GM20431 (cell line): ENCODE measurements at regions not wholly inside any gene's neighbourhood (a gene's known extent, or its start where the extent isn't known, plus 50 kb on each side); places are given as distances from the start of the nearest gene placed in this dataset.
"Not testable (repeated sequence)": the region's sequence is repeated elsewhere in the genome, so short reads cannot be mapped to it uniquely, and the experiment has no call there.

Source experiments
- in situ Hi-C: fragments of 300-500 bp; cut with MseI, MboI; formaldehyde crosslinking; loops from one replicate; pipeline ENCODE4 v1.15.0; 2020; ENCODE audit warnings: low sequenced_read_pairs; ENCODE audit not compliant: unreplicated experiment

GRCh38 chr14:71348817-71349216 is 441.6 kb downstream of the PCNX1 start:
- in situ Hi-C loops, result no loop called here

DNA sequence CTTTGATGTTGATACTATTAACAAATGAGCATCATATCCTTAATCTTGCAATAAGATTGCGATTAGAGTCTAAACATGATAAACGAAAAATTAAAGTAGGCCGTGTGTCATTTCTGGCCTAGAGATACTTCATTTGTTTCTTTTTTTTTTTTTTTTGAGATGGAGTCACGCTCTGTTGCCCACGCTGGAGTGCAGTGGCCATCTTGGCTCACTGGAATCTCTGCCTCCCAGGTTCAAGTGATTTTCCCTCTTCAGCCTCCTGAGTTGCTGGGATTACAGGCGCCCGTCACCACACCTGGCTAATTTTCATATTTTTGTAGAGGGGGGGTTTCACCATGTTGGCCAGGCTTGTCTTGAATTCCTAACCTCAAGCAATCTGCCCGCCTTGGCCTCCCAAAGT is 446.9 kb downstream of the PCNX1 start:
- in situ Hi-C loops, result no loop called here

DNA sequence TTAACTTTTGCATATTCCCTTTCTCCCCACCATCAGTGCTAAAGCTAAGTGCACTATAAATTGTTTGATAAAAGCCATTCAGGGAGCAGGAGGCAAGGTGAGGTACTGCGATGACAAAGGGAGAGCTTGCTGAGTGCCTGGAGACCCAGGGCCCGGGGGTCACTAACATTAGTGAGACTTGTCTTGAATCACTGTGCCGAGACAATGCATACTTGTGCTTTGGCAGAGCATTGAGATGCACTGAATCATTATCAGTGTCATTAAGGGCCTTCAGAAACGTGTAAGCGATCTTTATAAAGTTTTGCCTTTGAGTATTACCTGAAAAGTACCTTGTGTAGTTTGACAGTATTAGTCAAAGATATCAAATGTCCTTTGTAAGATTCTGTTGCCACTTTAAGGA is 447.5 kb downstream of the PCNX1 start:
- in situ Hi-C loops, result no loop called here

DNA sequence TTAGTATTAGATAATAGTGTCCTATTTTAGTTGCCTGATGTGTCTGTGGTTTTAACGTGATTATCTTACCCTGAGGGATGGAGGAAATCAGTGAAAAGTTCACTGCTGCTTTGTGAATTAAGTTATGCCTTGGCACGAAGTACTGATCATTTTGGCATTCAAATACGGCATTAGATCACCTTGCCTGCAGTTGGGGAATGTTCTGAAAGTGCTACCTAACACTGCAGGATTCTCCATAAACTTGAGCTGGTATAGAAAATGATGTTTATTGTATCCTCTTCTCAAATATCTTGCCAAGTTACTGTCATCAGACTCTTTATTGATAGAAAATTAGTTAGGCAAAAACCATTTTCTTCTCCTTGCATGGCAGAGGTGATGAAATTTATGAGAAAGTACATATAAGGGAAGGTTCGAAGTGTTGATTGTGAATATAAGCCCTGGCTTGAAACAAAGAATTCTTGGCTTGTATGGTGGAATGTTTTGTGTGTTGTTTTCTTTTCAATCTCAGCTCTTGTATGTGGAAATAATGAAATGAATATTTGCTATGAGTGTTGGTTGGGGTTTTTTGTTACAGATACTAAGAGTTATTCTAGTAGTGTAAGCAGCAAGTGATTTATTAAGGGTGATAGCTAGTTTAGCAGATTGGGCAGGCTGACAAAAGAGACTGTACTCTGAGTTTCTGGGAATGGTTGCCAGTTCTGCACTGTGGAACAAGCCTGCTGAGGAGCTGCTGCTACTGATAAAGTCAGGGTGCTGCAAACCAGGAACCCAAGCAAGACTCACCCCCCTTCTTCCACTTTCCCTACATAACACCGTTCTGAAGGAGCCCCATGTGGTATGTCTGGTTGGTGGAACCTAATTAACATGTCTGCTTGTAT is 448.3 kb downstream of the PCNX1 start:
- in situ Hi-C loops, result no loop called here

- in situ Hi-C loops, result no loop called here
Observed at GRCh38 chr14:71358209-71358931, 451.1 kb downstream of the PCNX1 start.

DNA sequence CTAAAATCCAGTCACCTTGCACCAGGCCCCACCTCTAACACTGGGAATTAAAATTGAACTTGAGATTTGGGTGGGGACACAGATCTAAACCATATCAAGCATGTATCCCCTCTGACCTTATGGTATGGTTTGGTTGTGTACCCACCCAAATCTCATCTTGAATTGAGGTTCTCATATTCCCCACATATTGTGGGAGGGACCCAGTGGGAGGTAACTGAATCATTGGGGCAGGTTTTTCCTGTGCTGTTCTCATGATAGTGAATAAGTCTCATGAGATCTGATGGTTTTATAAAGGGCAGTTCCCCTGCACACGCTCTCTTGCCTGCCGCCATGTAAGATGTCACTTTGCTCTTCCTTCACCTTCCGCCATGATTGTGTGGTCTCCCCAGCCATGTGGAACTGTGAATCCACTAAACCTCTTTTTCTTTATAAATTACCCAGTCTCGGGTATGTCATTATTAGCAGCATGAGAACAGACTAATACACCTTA is 451.7 kb downstream of the PCNX1 start:
- in situ Hi-C loops, result not testable (repeated sequence)

DNA sequence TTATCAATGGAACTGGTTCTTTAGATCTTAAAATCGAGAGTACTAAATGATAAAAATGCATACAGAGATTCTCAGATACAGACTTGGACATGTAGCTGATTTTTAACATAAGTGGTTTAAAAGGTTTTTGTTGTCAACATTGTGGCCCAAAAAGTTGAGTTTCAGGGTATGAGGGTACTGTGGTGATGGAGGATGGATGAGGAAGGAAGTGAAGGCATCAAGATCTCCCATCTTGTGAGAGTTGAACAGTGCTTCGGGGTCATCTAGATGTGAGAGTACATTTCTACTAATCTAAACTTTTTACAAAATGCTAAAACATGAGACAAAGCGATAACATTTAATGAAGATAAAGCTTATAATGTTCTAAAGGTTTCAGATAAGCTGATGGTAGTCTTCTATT is 452.6 kb downstream of the PCNX1 start:
- in situ Hi-C loops, result no loop called here

DNA sequence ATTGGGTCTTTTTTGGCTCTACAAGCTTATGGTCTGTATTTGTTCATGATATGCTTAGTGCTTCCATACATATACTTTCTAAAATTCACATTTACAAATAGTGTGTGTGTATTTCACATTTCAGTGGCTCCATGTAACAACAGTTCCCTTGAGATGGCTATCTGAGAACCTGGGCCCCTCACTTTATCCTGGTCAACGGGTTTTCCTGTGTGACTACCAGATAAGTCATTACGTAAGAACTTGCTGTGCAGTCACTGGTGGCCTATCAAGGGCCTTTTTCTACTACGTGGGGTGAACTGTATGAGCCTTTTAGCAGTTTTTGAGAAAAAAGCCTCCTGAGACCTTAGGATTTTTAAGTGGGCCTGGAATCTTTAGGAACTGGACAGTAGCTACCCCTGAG is 454.1 kb downstream of the PCNX1 start:
- in situ Hi-C loops, result no loop called here

- in situ Hi-C loops, result no loop called here
Observed at GRCh38 chr14:71361874-71362273, 454.6 kb downstream of the PCNX1 start.

DNA sequence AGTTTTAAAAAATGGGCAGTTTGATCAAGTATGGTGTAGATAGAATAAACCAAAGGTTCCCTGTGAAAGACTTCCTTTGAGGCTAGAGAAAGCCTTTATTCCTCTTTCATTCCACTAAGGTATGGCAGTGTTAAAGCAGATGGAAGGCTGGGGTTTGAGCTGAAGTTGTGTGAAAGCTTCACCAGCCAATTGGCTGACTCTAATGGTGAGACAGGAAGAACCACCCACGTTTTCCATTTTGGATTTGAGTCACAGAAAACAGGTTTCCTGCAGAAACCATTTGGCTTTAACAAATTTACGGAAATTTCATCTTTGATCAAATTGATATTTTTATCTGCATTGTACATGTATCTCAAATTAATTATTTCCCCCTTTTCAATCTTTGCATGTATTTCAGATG is 455.0 kb downstream of the PCNX1 start:
- in situ Hi-C loops, result no loop called here

DNA sequence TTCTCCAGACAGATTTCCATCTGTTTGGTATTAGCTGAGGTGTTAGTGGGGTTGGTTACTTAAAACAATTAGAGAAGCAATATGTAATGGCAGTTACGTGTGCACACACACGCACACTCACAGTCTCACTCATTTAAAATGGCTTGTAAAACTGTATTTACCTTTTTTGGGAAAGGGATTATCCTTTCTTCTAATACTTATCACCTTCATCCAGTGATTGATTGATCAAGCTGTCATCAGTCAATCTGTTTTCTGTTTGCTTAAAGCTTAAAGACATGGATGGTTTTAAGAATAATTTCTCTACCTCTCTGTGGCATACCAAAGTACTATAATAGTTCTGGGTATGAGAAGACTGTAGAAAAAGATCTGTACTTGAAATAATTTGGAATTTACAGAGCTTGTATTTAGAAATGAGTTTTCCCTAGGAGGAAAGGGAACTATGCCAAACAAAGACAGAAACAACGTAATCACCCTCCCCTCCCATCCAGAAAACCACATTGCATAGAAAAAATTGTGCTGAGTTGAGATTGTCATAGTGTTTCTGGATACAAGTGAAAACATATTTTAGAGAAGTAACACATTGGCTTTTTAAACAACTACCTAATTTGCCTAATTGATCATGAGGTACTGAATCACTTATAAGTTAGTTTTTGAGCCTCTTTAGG is 455.8 kb downstream of the PCNX1 start:
- in situ Hi-C loops, result no loop called here

GRCh38 chr14:71363946-71364925 is 457.0 kb downstream of the PCNX1 start:
- in situ Hi-C loops, result no loop called here

DNA sequence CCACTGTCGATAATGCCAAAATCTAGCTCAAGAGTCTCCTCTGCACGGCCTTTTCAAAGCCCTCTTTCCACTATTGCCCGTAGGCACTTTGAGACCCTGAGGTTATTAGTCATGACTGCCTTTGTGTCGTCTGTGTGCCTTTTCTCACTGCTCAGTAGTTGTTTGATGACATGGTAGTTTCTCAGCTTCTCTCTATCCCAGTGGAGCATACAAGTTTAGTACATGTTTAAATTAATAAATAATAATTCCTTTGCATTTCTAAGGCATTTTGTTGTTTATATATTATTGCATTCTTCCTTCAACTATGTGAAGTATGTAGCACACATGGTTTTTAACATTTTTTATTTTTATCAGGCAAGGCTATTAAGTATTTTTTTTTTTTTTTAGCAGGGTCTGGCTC is 458.1 kb downstream of the PCNX1 start:
- in situ Hi-C loops, result no loop called here

- in situ Hi-C loops, result no loop called here
Observed at GRCh38 chr14:71366861-71367260, 459.6 kb downstream of the PCNX1 start.

DNA sequence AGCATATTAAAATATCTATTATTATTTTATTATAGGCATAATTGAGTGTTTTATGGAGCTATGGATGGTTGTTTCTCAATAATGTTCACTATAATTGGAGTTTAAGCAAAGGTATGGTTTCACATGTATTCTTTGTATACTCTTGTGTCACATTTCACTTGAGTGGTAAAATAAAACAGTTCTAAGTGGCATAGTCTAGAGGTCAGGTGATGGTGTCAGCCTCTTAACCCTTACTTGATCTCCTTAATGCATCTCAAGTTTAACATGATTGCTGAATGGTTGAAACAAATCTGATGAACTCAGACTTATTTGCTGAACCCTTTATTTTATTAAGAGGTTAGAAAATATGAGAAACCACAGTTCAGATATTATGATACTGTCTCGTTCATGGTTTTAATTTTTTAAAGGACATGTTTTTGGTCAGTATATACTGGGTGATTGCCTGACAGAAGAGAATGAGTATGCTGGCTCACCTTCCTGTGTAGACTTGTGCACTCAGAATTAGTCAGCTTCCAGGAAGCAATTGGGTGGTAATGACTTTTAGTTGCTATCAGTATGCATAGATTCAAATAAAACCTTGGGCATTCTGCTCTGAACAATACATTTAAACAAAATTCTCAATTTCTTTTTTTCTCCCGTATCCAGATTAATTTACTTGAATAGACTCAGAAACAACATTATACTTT is 464.6 kb downstream of the PCNX1 start:
- in situ Hi-C loops, result no loop called here

DNA sequence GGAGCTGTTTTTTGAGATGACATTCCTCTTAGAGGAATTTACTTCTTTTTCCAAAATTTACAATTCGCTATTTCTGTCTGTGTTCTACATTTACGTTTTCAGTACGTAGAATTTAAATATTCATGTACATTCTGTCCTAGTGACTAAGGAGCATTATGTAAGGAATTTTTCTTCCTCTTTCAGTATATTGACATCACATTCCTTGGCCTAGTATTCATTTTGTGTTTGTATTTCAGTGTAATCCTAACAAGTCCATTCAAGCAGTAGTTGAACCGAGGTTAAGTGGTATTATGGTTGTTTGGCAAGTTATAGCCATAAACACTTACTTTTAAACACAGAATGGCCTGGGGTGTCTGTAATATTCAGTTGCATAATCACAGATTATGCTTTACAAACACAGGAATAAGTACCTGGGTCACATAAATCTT is 465.2 kb downstream of the PCNX1 start:
- in situ Hi-C loops, result no loop called here

GRCh38 chr14:71373773-71374172 is 466.5 kb downstream of the PCNX1 start:
- in situ Hi-C loops, result no loop called here

DNA sequence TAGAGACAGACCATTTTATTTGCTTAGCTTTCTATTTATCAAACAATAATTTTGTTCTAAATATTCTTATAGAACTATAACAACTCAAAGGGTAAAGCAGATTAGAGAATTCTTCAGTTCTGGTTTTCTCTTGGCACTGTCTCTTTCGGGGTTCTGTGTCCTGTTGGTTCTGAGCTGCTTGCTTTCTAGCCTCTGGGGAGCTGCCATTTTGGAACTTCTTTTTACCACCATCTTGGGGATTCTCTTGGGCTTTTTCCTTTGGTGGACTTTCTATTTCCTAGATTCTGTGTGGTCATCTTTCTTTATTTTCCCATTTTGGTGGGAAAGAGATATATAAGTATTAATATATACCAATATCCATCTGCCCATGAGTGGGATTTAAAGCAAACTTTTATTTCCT is 467.7 kb downstream of the PCNX1 start:
- in situ Hi-C loops, result no loop called here

DNA sequence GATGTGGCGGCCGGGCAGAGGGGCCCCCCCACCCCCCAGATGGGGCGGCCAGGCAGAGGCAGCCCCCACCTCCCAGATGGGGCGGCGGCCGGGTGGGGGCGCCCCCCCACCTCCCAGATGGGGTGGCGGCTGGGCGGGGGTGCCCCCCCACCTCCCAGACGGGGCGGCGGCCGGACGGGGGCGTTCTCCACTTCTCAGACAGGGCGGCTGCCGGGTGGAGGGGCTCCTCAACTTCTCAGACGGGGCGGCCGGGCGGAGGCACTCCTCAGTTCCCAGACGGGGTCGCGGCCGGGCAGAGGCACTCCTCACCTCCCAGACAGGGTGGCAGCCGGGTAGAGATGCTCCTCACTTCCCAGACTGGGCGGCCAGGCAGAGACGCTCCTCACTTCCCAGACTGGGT is 469.8 kb downstream of the PCNX1 start:
- in situ Hi-C loops, result no loop called here
